Neural cell (in vitro differentiated cells): ENCODE measurements at regions not wholly inside any gene's neighbourhood (a gene's known extent, or its start where the extent isn't known, plus 50 kb on each side); places are given as distances from the start of the nearest gene placed in this dataset.

Experiments
- H2AFZ ChIP-seq: fragments of 200-600, 300-800 bp; sonication (generic), shearing (Covaris generic); 2 replicates; pipeline ENCODE4 v1.6.0; 2014; ENCODE audit warnings: low read depth, mild to moderate bottlenecking, antibody characterized with exemption, low read length, moderate library complexity
- H3F3A ChIP-seq: fragments of 200-600 bp; shearing (Covaris generic); 2 replicates; pipeline ENCODE4 v1.6.1; 2016; ENCODE audit warnings: mild to moderate bottlenecking, moderate library complexity, mixed read lengths, antibody characterized with exemption, low read length; ENCODE audit not compliant: insufficient read depth, poor library complexity, severe bottlenecking
- H3K27ac ChIP-seq: fragments of 200-600, 300-800 bp; sonication (generic), shearing (Covaris generic); 2 replicates; pipeline ENCODE4 v1.5.1; 2014; ENCODE audit warnings: mild to moderate bottlenecking, low read length, moderate library complexity
- H3K27me3 ChIP-seq: fragments of 300-800, 200-600 bp; sonication (generic), shearing (Covaris generic); 2 replicates; pipeline ENCODE4 v1.6.0; 2014; ENCODE audit warnings: mild to moderate bottlenecking, low read depth, low read length, moderate library complexity; ENCODE audit not compliant: insufficient read depth
- H3K36me3 ChIP-seq: fragments of 300-800, 200-600 bp; sonication (generic), shearing (Covaris generic); 2 replicates; pipeline ENCODE4 v1.5.1; 2014; ENCODE audit warnings: mild to moderate bottlenecking, antibody characterized with exemption, low read length, moderate library complexity; ENCODE audit not compliant: insufficient read depth
- H3K4me2 ChIP-seq: fragments of 300-800, 200-600 bp; sonication (generic), shearing (Covaris generic); 2 replicates; pipeline ENCODE4 v1.6.0; 2014; ENCODE audit warnings: mild to moderate bottlenecking, low read length
- H3K4me3 ChIP-seq: fragments of 300-800, 200-600 bp; sonication (generic), shearing (Covaris generic); 2 replicates; pipeline ENCODE4 v1.5.1; 2014; ENCODE audit warnings: mild to moderate bottlenecking, low read length, moderate library complexity
- H3K79me2 ChIP-seq: fragments of 200-600 bp; shearing (Covaris generic); replicated peaks from 2 replicates; pipeline ENCODE4 v1.6.0; 2014; ENCODE audit warnings: mild to moderate bottlenecking, low read length, moderate library complexity; ENCODE audit not compliant: insufficient read depth
- H3K9ac ChIP-seq: fragments of 300-800, 200-600 bp; sonication (generic), shearing (Covaris generic); 2 replicates; pipeline ENCODE4 v1.6.1; 2016; ENCODE audit warnings: mild to moderate bottlenecking, low read length, mixed read lengths
- H3K9me2 ChIP-seq: fragments of 200-600 bp; shearing (Covaris generic); 2 replicates; pipeline ENCODE4 v1.6.1; 2016; ENCODE audit warnings: mild to moderate bottlenecking, low read length, mixed read lengths; ENCODE audit not compliant: insufficient read depth
- H3K9me3 ChIP-seq: fragments of 200-600, 300-800 bp; sonication (generic), shearing (Covaris generic); 2 replicates; pipeline ENCODE4 v1.6.1; 2016; ENCODE audit warnings: mild to moderate bottlenecking, mixed run types, low read length, moderate library complexity, mixed read lengths
- H4K20me1 ChIP-seq: fragments of 200-600 bp; shearing (Covaris generic); 2 replicates; pipeline ENCODE4 v1.6.1; 2016; ENCODE audit warnings: mild to moderate bottlenecking, mixed run types; ENCODE audit not compliant: insufficient read depth
- CTCF ChIP-seq: fragments of 450-650 bp; IDR thresholded peaks from 2 replicates; pipeline ENCODE4 v1.5.1; 2014; ENCODE audit warnings: antibody characterized with exemption, mild to moderate bottlenecking, moderate library complexity; ENCODE audit not compliant: poor library complexity, severe bottlenecking
- EP300 ChIP-seq: fragments of 450-650 bp; conservative IDR thresholded peaks from 2 replicates; pipeline ENCODE4 v1.6.1; 2014; ENCODE audit warnings: antibody characterized with exemption, mild to moderate bottlenecking, moderate library complexity; ENCODE audit not compliant: poor library complexity, severe bottlenecking
- EZH2 ChIP-seq: fragments of 200-600, 300-800 bp; shearing (Covaris generic), sonication (generic); IDR thresholded peaks from 2 replicates; pipeline ENCODE4 v1.6.1; 2014; ENCODE audit warnings: antibody characterized with exemption, low read length, borderline replicate concordance, mild to moderate bottlenecking; ENCODE audit not compliant: insufficient read depth, poor library complexity, severe bottlenecking
- MXI1 ChIP-seq: fragments of 450-650 bp; conservative IDR thresholded peaks from 2 replicates; pipeline ENCODE4 v1.6.1; 2014; ENCODE audit warnings: antibody characterized with exemption, mild to moderate bottlenecking; ENCODE audit not compliant: poor library complexity, severe bottlenecking
- POLR2AphosphoS5 ChIP-seq: IDR thresholded peaks from 2 replicates; pipeline ENCODE4 v1.6.1; 2012
- RAD21 ChIP-seq: fragments of 450-650 bp; conservative IDR thresholded peaks from 2 replicates; pipeline ENCODE4 v1.6.1; 2014; ENCODE audit warnings: antibody characterized with exemption, mild to moderate bottlenecking, moderate library complexity
- REST ChIP-seq: IDR thresholded peaks from 2 replicates; pipeline ENCODE4 v1.6.1; 2012; ENCODE audit warnings: borderline replicate concordance
- SMC3 ChIP-seq: fragments of 450-650 bp; conservative IDR thresholded peaks from 2 replicates; pipeline ENCODE4 v1.6.1; 2014; ENCODE audit warnings: antibody characterized with exemption, mild to moderate bottlenecking, moderate library complexity; ENCODE audit not compliant: poor library complexity
- TAF1 ChIP-seq: IDR thresholded peaks from 2 replicates; pipeline ENCODE4 v1.6.1; 2012; ENCODE audit warnings: low read depth

- no peaks in the 10 kb centered on the region for H3K27me3 ChIP-seq
- no peak for TF ChIP-seq CTCF
- no peak for TF ChIP-seq SMC3
- no peak for TF ChIP-seq MXI1
- no peak for TF ChIP-seq RAD21
- TF ChIP-seq POLR2AphosphoS5: no peak
- no peak for TF ChIP-seq EZH2
- TF ChIP-seq EP300: no peak
- no peak for TF ChIP-seq REST
- TF ChIP-seq TAF1: no peak
- no peaks in the 10 kb centered on the region for H3K9me2 ChIP-seq
- no peak overlapping the region for H3K4me2 ChIP-seq
- H3K9ac ChIP-seq: no peak overlapping the region
- no peaks in the 10 kb centered on the region for H4K20me1 ChIP-seq
- no peak overlapping the region for H3K27ac ChIP-seq
- H3K4me3 ChIP-seq: no peak overlapping the region
- no peaks in the 10 kb centered on the region for H3K79me2 ChIP-seq
- H3F3A ChIP-seq: no peaks in the 10 kb centered on the region
- H2AFZ ChIP-seq: no peak overlapping the region
- H3K9me3 ChIP-seq: no peaks in the 10 kb centered on the region
- no peaks in the 10 kb centered on the region for H3K36me3 ChIP-seq
Observed at GRCh38 chr1:14442669-14443068, 155.8 kb upstream of the KAZN start.

GRCh38 chr1:14443164-14443787, 155.2 kb upstream of the KAZN start:
- no peak overlapping the region for H3K4me2 ChIP-seq
- TF ChIP-seq REST (no peak), POLR2AphosphoS5 (no peak), CTCF (no peak)
- no peaks in the 10 kb centered on the region for H4K20me1 ChIP-seq
- no peak overlapping the region for H3K27ac ChIP-seq
- H3F3A ChIP-seq: no peaks in the 10 kb centered on the region
- H3K27me3 ChIP-seq: no peaks in the 10 kb centered on the region
- H3K9me2 ChIP-seq: no peaks in the 10 kb centered on the region
- H3K79me2 ChIP-seq: no peaks in the 10 kb centered on the region
- no peak overlapping the region for H3K9ac ChIP-seq
- H2AFZ ChIP-seq: no peak overlapping the region
- H3K4me3 ChIP-seq: no peak overlapping the region
- H3K9me3 ChIP-seq: no peaks in the 10 kb centered on the region
- H3K36me3 ChIP-seq: no peaks in the 10 kb centered on the region
